DOHH2 (cell line): ENCODE measurements at regions not wholly inside any gene's neighbourhood (a gene's known extent, or its start where the extent isn't known, plus 50 kb on each side); places are given as distances from the start of the nearest gene placed in this dataset.

ENCODE experiments used
- EZH2phosphoT487 ChIP-seq: fragments of 200-600 bp; sonication (generic); IDR thresholded peaks from 2 replicates; pipeline ENCODE4 v1.6.1; 2017; ENCODE audit warnings: borderline replicate concordance, mild to moderate bottlenecking, antibody characterized with exemption, low read length, moderate library complexity, mixed read lengths
- TF ChIP-seq, protein P1 (sequence below): fragments of 200-600 bp; sonication (generic); IDR thresholded peaks from one replicate; pipeline ENCODE4 v1.5.1; 2014; ENCODE audit warnings: antibody characterized with exemption, mild to moderate bottlenecking, low read depth, low read length; ENCODE audit not compliant: poor library complexity, severe bottlenecking

DNA sequence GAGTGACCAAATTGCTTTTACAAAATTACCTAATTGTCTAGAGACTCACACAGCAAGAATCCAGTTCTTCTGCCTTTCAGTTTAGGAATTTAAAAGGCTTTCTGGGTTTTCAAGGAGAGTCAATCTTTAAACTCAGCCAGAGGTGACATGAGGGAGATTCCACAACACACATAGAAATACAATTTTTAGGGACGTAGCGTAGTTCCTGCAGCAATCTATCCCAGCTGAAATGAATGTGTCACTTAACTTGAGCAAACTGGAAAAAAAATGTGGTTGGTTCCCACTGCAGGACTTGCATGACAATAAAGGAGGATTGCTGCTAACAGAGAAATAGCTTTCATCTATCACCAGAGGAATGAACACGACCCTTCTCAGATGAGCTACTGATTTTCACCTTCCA lies 269.7 kb downstream of the OTOL1 start:
- no peak for TF ChIP-seq EZH2phosphoT487
- TF ChIP-seq, protein P1, sequence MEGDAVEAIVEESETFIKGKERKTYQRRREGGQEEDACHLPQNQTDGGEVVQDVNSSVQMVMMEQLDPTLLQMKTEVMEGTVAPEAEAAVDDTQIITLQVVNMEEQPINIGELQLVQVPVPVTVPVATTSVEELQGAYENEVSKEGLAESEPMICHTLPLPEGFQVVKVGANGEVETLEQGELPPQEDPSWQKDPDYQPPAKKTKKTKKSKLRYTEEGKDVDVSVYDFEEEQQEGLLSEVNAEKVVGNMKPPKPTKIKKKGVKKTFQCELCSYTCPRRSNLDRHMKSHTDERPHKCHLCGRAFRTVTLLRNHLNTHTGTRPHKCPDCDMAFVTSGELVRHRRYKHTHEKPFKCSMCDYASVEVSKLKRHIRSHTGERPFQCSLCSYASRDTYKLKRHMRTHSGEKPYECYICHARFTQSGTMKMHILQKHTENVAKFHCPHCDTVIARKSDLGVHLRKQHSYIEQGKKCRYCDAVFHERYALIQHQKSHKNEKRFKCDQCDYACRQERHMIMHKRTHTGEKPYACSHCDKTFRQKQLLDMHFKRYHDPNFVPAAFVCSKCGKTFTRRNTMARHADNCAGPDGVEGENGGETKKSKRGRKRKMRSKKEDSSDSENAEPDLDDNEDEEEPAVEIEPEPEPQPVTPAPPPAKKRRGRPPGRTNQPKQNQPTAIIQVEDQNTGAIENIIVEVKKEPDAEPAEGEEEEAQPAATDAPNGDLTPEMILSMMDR: no peak
